ENCODE measurements at regions not wholly inside any gene's neighbourhood (a gene's known extent, or its start where the extent isn't known, plus 50 kb on each side); places are given as distances from the start of the nearest gene placed in this dataset.

DNA sequence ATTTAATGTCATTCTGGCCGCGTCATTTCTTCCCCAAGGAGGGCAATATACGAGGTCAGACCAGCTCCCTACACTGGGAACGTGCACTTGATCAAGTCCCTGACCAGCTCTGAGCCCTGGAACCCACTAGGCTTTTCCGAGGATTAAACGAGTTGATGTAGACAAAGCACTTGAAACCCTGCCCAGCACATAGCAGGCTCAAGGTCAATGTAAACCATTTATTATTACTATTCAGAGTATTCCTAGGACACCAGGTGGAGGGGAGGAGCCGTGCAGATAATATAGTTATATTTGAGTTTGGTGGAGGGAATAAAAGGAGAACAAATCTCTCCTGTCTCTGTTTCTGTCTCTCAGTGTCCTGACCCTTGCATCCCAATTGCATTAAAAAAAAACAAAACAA lies 174.1 kb upstream of the IGSF21 start:
- TF ChIP-seq, protein P1, sequence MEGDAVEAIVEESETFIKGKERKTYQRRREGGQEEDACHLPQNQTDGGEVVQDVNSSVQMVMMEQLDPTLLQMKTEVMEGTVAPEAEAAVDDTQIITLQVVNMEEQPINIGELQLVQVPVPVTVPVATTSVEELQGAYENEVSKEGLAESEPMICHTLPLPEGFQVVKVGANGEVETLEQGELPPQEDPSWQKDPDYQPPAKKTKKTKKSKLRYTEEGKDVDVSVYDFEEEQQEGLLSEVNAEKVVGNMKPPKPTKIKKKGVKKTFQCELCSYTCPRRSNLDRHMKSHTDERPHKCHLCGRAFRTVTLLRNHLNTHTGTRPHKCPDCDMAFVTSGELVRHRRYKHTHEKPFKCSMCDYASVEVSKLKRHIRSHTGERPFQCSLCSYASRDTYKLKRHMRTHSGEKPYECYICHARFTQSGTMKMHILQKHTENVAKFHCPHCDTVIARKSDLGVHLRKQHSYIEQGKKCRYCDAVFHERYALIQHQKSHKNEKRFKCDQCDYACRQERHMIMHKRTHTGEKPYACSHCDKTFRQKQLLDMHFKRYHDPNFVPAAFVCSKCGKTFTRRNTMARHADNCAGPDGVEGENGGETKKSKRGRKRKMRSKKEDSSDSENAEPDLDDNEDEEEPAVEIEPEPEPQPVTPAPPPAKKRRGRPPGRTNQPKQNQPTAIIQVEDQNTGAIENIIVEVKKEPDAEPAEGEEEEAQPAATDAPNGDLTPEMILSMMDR (IDR thresholded peaks at IDR 0.05): no peak
- TF ChIP-seq POLR2A (IDR thresholded peaks at IDR 0.05): no peak

Measured in uterus (tissue), 2 donors.